ENCODE measurements at regions not wholly inside any gene's neighbourhood (a gene's known extent, or its start where the extent isn't known, plus 50 kb on each side); places are given as distances from the start of the nearest gene placed in this dataset.

DNA sequence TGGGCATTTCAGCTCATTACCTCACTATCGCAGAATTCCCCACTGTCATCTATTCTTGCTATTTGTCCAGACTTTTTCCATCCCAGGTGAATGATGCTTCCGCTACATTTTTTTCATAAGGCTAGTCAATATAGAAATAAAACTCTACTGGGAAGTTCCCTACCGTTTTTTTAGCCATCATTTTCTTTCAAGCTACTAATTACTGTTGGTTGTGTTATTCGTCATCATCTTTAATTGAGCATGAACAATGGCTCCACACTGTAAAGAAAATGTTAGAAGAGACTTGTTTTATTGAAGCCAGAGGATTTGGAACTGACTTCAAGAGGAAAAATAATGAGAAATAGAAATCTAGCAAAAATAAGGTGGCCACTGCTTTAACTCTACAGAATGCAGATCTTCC is 265.0 kb downstream of the ZNF608 start:
- H3K4me1 ChIP-seq, result peaks cover 8 to 9% of the 10 kb centered on the region in 2 donors
- no peaks in the 10 kb centered on the region for H3K27me3 ChIP-seq
- TF ChIP-seq, protein P1, sequence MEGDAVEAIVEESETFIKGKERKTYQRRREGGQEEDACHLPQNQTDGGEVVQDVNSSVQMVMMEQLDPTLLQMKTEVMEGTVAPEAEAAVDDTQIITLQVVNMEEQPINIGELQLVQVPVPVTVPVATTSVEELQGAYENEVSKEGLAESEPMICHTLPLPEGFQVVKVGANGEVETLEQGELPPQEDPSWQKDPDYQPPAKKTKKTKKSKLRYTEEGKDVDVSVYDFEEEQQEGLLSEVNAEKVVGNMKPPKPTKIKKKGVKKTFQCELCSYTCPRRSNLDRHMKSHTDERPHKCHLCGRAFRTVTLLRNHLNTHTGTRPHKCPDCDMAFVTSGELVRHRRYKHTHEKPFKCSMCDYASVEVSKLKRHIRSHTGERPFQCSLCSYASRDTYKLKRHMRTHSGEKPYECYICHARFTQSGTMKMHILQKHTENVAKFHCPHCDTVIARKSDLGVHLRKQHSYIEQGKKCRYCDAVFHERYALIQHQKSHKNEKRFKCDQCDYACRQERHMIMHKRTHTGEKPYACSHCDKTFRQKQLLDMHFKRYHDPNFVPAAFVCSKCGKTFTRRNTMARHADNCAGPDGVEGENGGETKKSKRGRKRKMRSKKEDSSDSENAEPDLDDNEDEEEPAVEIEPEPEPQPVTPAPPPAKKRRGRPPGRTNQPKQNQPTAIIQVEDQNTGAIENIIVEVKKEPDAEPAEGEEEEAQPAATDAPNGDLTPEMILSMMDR (IDR thresholded peaks at IDR 0.05), result no peak
- H3K27ac ChIP-seq, result no peak overlapping the region
- no peaks in the 10 kb centered on the region for H3K9me3 ChIP-seq
- no peak overlapping the region for H3K4me3 ChIP-seq (replicated peaks in 1 of 3)
- DNase-seq, result no peak
- intact Hi-C loops (cut with DNase I), result no loop called here
- no peaks in the 10 kb centered on the region for H3K36me3 ChIP-seq
- WGBS, 2 donors, result 89 to 92% methylated on average over 4 of the region's 4 CpGs

DNA sequence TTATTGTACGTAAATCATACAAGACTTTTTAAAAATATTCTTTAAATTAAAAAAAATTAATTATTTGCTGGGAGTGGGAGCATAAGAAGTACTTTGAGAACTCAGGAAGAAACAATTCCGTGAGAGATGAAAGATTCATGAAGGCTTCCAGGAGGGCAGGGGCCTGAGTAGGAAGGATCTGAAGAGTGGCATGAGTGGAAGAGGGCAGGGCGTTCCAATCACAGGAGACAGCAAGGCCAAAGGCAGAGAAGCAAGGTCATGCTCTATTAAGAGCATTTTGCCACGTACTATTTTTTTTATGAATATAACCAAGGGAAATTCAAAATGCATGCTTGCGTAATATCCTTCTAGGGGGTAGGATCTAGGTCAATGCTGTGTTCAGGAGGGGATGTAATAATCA is 265.5 kb downstream of the ZNF608 start:
- no peak for DNase-seq
- peaks cover 8 to 9% of the 10 kb centered on the region in 2 donors for H3K4me1 ChIP-seq
- H3K36me3 ChIP-seq, result no peaks in the 10 kb centered on the region
- no peaks in the 10 kb centered on the region for H3K9me3 ChIP-seq
- H3K27me3 ChIP-seq, result no peaks in the 10 kb centered on the region
- no peak overlapping the region for H3K4me3 ChIP-seq (replicated peaks in 1 of 3)
- 92 to 93% methylated on average over 5 of the region's 5 CpGs for WGBS, 2 donors
- TF ChIP-seq, protein P1 (IDR thresholded peaks at IDR 0.05), result no peak
- TF ChIP-seq POLR2A (IDR thresholded peaks at IDR 0.05), result no peak
- H3K27ac ChIP-seq, result no peak overlapping the region
- intact Hi-C loops (cut with DNase I), result no loop called here

DNA sequence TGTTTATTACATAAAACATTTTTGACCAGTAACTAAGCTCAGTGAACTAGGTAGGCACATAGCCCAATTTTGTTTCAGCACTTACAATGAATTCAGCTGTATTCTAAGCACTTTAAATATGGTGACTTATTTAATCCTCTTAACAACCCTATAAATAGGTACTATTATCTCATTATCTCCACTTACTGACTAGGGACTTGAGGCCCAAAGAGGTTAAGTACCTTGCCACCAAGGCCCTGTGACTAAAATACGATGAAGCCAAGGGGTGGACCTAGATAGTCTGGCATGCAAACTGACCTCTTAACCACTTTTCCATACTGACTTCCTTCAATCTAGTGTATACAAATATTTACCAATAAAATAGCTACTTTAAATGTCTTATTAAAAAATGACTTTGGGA is 266.4 kb downstream of the ZNF608 start:
- H3K27ac ChIP-seq, result no peak overlapping the region
- no peak for TF ChIP-seq POLR2A (IDR thresholded peaks at IDR 0.05)
- TF ChIP-seq, protein P1 (IDR thresholded peaks at IDR 0.05), result no peak
- 94 to 95% methylated on average over 1 of the region's 1 CpG for WGBS, 2 donors

DNA sequence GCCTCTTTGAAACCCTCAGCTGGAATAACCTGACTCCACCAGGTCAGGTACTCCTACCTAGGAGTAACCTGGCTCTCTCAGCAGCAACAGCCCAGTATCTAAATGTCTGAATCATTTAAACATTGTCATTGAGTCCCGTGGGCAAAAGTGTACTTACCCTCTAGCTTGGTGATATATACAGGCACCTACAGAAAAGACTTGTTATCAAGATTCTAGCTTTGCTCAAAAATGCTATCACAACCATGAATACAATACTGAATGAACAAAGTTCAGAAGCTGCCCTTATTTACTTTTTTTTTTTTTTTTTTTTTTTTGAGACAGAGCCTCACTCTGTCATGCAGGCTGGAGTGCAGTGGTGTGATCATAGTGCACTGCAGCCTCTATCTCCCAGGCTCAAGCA is 268.2 kb downstream of the ZNF608 start:
- intact Hi-C loops (cut with DNase I), result no loop called here
- H3K36me3 ChIP-seq, result no peaks in the 10 kb centered on the region
- peaks cover 8 to 9% of the 10 kb centered on the region in 2 donors for H3K4me1 ChIP-seq
- H3K4me3 ChIP-seq (replicated peaks in 1 of 3), result no peak overlapping the region
- H3K9me3 ChIP-seq, result no peaks in the 10 kb centered on the region
- no peak overlapping the region for H3K27ac ChIP-seq
- 85 to 90% methylated on average over 1 of the region's 1 CpG for WGBS, 2 donors
- no peaks in the 10 kb centered on the region for H3K27me3 ChIP-seq
- DNase-seq, result no peak
- TF ChIP-seq, protein P1 (IDR thresholded peaks at IDR 0.05), result no peak
- no peak for TF ChIP-seq POLR2A (IDR thresholded peaks at IDR 0.05)

More for the DNA sequence above, 266.4 kb downstream of the ZNF608 start:
- DNase-seq, result no peak
- H3K27me3 ChIP-seq, result no peaks in the 10 kb centered on the region
- no peaks in the 10 kb centered on the region for H3K9me3 ChIP-seq
- H3K36me3 ChIP-seq, result no peaks in the 10 kb centered on the region
- H3K4me1 ChIP-seq, result peaks cover 8 to 9% of the 10 kb centered on the region in 2 donors
- H3K4me3 ChIP-seq (replicated peaks in 1 of 3), result no peak overlapping the region
- intact Hi-C loops (cut with DNase I), result no loop called here

DNA sequence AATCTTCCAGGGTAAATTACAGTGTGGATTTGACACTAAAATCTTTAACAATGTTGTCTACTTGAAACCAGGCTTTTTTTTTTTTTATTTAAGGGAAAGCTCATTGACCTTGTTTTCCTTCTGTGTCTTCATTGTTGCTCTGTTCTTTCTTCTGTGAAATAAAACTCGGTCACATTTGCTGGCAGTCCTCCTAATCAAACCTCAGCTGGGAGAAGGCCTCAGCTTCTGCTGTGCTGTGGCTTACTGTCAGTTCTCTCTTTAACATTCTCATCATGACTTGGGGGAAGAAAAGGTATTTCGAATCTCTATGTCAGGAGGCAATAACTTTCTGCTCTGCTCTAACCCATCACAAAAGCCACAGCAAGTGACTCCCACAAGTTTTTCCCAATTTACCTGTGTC is 268.9 kb downstream of the ZNF608 start:
- no peaks in the 10 kb centered on the region for H3K36me3 ChIP-seq
- DNase-seq, result peak; percentile 11 to 13
- peaks cover 8 to 9% of the 10 kb centered on the region in 2 donors for H3K4me1 ChIP-seq
- TF ChIP-seq POLR2A (IDR thresholded peaks at IDR 0.05), result no peak
- TF ChIP-seq, protein P1 (IDR thresholded peaks at IDR 0.05), result no peak
- H3K9me3 ChIP-seq, result no peaks in the 10 kb centered on the region
- 48 to 50% methylated on average over 2 of the region's 2 CpGs for WGBS, 2 donors
- H3K27me3 ChIP-seq, result no peaks in the 10 kb centered on the region
- H3K4me3 ChIP-seq (replicated peaks in 1 of 3), result no peak overlapping the region
- intact Hi-C loops (cut with DNase I), result no loop called here
- peak overlapping the region in 1 of 3 donors; percentile 1 for H3K27ac ChIP-seq

Measured in thyroid gland (tissue), 4 donors.